ENCODE measurements at regions not wholly inside any gene's neighbourhood (a gene's known extent, or its start where the extent isn't known, plus 50 kb on each side); places are given as distances from the start of the nearest gene placed in this dataset.

DNA sequence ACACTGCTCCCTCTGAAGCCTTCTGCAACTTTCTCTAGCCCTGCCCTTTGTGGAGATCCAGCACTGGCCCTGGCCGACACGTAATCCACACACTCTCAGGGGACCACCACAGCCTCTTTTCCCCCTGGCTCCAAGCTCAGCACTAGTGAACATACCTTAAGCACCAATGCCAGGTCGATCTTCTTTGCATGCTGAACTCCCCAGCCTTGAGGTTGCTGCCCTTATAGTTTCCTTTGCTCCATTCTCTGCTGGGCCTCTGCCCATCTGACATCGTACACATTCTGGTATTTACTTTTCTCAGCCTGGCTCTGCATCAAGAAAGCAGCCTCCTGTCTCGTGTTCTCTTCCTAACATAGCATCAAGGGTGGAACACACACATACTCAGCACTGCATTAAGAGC is 361.5 kb downstream of the LPIN1 start:
- DNase-seq (ENCODE audit: low read depth in 4 of 4, low spot score in 1 of 4) = no peak

DNA sequence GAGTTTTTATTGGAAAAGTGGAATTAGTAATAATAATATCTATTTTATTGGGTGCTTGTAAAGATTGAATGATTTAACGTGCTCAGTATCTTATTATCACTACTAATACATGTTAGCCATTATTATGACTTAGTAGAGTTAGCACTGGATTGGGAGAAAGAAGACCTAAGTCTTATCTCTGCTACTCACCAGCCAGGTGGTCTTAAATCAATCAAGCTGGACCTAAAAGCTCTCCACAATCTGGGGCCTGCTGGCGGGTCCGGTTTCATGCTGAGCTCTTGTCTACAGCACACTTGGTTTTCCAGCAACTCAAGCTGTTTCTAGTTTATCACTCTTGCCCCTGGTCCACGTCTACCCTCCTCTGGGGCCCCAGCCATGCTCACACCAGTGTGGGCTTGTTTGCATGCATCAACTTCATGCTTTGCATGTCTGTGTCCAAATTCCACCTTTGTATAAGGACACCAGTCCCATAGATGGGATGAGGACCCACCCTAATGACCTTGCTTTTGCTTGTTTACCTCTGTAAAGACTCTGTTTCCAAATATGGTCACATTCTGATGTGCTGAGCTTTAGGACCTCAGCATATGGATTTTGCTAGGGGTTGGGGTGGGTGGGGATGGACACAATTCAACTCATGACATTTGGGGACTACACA is 363.1 kb downstream of the LPIN1 start:
- no peak for DNase-seq (ENCODE audit: low read depth in 4 of 4, low spot score in 1 of 4)

DNA sequence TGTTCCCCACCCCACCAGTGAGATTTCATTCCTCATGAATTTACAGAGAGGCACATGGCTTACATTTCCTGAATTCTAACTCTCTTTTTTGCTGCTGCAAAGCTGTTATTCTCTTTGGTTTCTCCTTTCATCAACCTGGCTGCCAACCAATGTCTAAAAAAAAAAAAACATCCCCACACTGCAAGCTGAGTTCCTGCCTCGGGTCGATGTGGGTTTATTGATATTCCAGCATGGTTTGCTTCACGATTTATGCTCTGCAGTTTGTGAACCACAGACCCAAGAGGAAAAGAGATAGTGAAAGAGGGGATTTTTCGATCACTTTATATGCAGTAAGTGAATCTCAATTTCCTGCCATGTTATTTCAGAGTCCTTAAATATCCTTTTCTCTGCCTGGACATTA is 363.6 kb downstream of the LPIN1 start:
- no peak for DNase-seq (ENCODE audit: low read depth in 4 of 4, low spot score in 1 of 4)

DNA sequence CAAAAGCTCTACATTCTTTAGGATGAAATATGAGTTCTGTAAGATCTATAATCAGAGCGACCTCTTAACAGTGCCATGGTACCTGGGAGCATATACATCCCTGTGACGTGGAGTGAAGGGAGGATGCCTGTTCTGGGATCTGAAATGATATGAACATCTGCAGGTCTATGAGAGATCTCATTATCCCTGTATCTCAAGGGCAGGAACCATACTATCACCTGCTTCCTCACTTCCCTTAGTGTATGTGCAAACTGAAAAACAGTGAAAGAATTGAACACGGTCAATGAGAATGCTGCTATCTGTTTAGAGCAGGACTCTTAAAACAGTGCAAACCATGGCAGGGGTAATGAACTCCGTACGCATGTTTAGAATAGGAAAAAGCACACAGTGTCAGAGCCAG is 364.0 kb downstream of the LPIN1 start:
- DNase-seq (ENCODE audit: low read depth in 4 of 4, low spot score in 1 of 4) = no peak

DNA sequence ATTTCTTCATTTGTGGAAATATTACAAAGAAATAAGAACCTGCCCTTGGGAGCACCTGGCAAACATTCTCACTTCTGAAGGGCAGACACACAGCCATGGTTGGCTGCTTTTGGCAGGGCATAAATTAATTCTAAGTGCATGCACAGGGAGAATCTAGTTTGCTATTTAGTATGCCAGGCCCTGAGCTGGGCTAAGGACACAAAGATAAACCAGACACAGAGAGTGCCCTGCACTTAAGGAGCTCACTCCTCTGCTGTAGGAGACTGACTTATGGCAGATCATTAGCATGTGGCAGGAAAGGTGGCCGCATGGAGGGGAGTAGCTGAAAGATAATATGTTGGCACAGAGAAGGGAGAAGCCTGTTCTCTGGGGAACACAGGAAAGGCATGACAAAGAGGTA is 367.0 kb downstream of the LPIN1 start:
- no peak for DNase-seq (ENCODE audit: low read depth in 4 of 4, low spot score in 1 of 4)

DNA sequence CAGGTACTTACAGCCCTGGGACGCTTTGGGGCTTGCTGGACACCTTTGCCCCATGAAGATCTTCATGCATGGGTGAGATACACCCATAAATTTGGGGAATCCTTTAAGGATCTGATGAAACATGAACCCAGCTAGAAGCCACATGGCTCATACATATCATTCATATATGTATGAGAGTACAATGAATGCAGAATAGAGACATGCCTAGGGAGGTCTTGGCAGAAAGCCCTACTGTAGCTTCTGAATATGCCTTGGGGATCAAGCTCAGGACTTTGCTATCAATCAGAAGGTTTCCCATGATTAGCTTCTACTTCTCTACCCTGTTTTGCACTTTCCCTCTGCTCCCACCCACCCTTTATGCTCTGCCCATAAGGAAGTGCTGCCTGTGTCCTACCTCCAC is 368.4 kb downstream of the LPIN1 start:
- no peak for DNase-seq (ENCODE audit: low read depth in 4 of 4, low spot score in 1 of 4)

DNA sequence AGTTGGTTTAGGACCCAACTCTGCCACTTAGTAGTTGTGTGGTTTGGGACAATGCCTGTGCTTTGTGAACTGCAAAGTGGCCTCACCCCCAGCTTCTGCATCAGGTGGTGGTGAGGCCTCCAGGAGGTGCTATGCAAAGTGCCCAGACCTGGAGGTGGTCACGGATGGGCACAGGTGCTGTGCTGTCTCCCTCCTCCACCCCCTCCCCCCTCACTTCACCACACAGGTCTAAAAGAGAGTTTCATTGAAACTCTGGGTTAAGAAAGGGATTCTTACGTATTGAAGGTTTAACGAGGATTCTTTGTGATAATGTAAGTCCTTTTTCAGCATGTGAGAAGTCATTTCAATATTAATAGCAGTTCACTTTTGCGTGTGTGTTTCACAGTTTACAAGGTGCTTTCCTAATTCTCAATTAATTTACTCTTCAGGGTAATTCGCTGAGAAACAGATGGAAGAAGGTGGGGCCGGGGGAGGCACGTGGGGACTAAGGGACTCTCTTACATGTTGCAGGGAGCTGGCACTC is 369.9 kb downstream of the LPIN1 start:
- no peak for DNase-seq (ENCODE audit: low read depth in 4 of 4, low spot score in 1 of 4)

DNA sequence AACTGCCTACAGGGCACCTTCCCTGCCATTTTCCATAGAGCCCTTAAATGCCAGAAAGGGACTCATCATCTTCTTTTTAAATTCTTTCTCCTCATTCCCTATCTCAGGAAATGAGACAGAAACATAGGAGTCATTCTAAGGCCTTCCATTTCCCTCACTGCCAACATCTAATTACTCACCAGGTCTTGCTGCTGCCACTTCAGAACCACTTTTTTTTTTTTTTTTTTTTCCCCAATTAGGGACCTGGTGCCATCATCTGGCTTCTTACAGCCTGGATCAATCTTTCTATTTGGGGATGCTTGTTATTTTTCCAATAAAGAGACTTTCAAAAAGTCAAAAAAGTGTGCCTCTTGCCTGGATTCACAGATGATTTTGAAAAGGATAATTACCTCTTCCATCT is 373.4 kb downstream of the LPIN1 start:
- no peak for DNase-seq (ENCODE audit: low read depth in 4 of 4, low spot score in 1 of 4)

DNA sequence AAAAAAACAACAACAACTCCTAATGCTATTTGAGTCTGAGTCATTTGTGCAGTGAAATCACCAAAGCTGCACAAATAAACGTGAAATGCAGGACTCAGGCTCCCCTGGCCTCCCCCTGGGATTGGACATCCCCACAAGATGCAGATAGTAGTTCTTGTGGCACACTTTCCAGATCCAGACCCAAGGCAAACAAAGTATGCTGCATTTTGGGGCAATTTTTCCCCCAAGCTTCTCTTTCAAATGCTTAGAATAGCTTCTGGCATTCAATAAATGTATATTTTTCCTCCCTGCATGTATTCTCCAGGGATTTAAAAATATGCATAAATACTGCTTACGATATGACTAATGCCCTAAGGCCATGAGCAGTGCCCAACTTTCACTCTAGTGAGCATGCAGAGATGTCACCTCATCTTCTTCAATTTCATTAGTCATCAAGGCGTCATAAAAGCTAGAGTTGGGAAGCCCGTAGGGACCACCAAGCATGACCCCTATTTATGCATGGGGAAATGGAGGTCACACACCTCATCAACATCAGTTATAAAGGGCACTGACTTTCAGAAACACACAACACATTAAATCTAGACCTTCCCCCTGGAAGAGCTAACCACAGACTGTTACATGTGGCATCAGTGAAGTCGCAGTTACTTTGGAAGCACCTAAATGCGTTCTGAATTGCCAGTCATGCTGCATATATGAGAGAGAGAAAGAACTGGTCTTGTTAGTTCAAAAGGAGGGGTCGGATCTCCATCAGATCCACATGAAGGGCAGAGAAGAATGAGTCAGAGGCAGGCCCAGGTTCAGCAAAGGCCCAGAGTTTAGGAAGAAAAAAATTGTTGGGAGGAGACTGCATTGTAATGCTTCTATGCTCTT is 374.1 kb downstream of the LPIN1 start:
- DNase-seq (ENCODE audit: low read depth in 4 of 4, low spot score in 1 of 4) = no peak

DNA sequence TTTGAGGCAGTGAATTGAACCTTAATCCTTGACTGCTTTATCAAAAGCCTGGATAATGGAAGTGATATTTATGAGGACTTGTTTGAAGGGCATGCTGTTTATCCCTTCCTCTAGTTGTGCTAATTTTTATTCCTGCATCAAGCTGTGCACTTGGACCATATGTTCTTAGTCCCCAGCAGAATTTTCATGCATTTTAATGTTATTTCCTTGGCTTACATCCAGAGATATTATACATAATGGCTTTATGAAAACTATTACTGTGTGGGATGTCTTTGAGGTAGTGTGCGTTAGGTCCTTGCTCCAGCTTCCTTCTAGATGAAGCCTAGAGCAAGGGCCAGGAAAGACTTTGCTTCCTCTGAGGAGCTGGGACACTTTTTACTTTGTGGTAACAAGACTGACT is 378.4 kb downstream of the LPIN1 start:
- no peak for DNase-seq (ENCODE audit: low read depth in 4 of 4, low spot score in 1 of 4)

DNA sequence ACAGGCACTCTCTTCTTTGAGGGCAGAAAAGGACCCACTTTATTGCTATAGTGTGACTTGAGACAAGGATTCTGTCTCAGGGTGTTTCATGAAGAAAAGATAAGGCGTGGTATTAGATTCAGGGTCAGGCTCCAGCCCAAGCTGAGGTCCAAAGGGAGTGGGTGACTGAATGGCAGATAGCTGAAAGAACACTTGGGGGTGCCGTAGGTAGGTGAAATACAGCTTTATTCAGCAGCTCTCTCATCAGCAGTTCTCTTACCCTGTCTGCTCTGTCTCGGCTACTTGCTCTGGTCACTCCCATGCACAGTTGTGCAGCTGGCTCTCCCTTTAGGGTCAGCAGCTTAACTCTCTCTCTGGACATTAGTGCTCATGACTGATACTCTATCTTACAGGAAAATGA is 379.9 kb downstream of the LPIN1 start:
- DNase-seq (ENCODE audit: low read depth in 4 of 4, low spot score in 1 of 4) = no peak

DNA sequence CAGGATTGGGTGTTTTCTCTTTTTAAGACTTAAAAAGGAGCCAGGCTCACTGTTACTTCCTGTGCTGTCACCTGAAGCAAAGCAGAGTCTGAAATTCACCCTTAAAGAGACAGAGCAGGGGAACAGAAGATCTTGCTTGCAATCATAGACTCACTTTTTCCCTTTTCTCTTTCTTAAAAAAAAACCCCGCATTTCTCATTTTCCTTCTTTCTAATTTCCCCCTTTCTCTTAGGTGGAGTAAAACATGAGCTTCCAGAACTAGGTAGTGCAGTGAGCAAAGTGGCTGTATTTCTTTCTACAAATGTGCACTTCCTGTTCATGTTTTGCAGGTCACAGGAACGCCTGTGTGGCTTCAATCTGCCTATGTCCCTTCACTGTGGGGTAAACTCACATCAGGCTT is 381.2 kb downstream of the LPIN1 start:
- no peak for DNase-seq (ENCODE audit: low read depth in 4 of 4, low spot score in 1 of 4)

DNA sequence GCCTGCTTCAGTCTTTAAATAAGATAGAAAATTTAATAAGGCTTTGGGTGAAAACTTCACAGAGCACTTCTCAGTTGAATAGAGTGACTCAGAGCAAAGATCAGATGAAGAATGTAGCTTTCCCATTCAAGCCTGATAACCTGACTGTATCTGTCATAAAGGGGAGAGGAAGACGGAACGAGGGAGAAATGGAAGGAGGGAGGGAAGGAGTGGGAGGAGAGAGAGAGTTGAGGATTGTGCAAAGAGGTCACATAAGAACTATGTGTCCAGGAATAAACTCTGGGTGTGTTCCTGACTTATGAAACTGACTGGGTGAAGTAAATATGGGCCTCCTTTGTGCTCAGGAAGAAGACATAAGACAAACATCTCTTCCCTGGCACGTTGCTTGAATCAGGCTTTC is 385.5 kb downstream of the LPIN1 start:
- DNase-seq (ENCODE audit: low read depth in 4 of 4, low spot score in 1 of 4) = no peak

DNA sequence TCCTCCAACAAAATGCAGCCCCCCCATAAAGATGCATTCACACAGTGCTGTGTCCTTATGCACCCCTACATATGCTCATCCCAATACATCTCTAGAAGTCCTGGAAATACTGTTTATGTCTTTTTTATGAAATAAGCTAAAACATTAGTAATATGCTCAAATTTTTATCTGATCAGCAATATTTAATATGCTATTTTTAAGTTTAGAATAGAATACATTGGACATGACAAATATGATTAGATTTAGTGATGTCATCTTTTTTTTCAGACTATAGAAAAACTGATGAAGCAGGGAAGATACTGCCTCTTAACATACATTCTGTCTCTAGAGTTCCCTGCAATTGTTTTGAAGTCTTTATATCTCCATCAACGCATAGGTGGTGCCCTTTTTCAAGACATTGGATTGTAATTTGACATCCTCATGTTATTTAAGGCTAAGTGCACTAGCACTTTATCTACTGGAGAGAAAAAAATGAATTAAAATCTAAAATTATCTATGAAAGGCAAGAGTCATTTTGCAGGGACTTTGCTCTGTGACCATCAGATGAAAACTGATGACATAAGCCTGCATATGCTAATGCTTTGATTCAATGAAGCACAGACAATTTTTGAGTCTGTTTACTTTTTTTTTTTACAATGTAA is 395.3 kb downstream of the LPIN1 start:
- no peak for DNase-seq (ENCODE audit: low read depth in 4 of 4, low spot score in 1 of 4)

DNA sequence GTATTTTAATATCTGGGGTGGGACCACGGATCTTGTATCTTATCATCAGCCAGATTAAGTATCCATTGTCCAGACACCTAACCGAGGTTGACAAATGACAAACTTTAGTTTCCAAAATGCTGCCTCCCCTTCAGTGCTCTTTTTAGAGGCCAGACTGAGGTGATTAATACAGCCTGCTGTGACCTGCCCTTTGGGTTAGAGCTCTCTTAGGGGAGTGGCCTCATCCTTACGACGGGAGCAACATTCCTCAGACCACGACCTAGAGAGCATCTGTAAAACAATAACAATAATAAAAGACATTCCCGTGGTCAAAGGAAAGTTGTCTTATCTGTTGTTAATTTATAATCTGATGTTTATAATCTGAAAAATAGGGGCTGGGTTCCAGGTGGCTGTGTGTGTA is 405.3 kb downstream of the LPIN1 start:
- DNase-seq (ENCODE audit: low read depth in 4 of 4, low spot score in 1 of 4) = no peak

DNA sequence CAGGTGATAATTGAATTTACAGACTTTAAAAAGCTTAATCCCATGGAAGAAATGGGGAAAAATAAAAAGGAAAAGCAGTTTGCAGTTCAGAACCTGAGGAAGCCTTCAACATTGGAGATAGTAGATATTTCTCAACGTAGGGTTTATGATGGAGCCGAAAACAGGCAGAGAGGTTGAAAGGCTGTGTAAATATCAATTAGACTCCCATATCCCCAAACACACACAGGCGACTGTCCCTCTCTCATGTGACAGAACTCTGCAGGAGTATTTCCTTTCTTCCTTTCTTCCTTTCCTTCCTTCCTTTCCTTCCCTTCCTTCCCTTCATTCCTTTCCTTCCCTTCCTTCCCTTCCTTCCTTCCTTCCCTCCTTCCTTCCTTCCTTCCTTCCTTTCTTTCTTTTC is 406.5 kb downstream of the LPIN1 start:
- no peak for DNase-seq (ENCODE audit: low read depth in 4 of 4, low spot score in 1 of 4)

DNA sequence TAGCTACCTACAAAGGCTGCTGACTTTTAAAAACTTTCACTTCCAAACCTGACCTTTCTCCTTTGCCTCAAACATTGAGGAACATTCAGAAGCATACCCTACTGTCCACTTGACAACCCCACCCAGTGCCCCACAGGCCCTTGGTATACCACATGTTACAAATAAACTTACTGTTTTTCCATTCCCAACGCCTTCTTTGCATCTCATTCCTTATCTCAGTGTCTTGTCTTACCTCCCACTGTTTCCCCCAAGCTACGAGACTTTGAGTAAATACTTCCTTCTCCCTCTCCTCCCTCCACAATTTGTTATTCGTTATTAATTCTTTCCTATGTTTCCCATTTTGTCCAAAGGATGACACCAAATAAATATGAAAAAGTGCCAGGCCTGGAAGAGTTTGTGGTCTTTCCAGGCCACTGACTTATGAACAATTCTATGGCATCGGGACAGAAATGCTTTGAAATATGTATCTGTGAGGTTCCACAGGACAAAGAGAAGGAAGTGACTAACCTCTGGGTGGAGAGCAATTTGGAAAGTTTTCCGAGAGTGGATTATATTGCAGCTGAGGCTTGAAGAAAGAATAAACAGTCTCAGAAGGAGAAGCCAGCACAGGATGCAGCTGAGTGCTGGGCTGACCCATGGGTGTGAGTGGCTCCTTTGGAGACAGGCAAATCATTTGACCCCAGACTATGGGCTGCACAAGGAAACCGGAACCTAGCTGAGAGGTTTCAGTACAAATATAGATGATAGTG is 409.0 kb downstream of the LPIN1 start:
- no peak for DNase-seq (ENCODE audit: low read depth in 4 of 4, low spot score in 1 of 4)

DNA sequence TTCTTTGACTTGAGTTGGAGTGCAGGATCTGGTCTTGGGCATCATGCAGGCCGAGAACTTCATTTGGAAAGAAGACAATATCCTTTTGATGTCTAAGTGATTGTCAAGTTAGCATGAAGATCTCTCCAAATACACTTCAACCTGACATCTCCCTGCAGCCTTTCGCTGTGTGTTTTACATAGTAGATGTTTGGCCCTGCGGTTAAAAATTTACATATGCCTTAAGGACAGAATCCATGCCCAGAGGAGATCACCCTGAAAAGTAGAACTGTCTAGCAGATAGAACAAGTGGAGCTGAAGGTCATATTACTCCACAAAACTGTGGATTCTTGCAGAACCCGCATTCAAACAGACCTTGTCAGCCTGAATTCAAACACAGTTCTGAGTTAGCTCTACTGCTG is 409.9 kb downstream of the LPIN1 start:
- DNase-seq (ENCODE audit: low read depth in 4 of 4, low spot score in 1 of 4) = no peak

DNA sequence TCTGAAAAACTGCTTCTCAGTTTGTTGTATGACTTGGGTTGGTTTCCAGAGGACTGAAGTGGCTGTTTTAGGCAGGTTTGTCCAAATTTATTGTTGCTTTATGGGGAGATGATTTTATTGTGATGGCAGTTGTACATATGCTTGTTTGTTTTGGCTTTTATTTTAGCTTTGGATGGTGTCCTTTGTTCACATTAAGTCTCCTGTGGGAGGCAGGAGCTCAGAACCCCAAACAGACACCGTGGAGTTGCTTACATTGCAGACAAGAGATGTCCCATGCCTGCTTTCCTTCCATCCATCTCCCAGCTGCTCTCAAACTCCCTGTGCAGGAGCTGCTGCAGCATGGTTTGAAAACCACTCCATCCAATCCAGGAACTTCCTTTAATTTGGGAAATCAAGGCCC is 414.7 kb downstream of the LPIN1 start:
- DNase-seq (ENCODE audit: low read depth in 4 of 4, low spot score in 1 of 4) = no peak

DNA sequence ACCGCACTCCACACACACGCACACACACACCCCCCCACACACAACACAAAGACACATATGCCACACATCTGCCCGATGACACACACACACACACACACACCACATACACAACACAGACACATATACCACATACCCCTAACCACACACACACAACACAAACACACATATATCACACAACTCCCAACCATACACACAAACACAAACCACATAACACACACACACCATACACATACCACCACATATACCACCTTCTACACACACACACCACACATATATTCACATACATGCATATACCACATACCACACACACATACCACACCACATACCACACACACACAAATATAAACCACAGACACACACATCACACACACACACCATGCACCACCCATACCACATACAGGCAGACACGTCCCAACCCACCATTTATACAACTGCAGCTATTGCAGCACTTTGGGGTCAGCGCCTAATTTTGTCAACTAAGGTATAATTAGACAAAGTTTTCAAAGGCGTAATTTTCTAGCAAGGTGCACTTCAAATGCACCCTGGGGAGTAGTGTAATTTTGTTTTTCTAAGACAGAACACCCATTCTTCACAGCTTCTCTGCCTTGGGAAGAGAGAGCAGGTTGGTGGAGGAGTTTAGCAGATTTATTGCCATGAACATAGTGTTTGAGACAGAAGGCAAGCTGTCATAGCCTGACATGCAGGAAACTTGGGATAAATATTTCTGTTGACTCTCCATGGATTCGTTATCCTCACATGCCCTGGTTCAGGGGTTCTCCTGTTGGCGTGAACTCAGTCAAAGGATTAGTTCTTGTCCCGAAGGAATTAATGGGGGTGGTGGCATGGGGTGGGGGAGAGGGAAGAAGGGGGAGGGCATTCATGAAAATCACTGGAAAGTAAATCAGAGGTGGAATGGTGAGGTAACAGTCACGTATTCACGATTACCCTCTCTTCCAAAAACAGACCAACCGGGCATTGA is 416.1 kb downstream of the LPIN1 start:
- no peak for DNase-seq (ENCODE audit: low read depth in 4 of 4, low spot score in 1 of 4)

Measured in stimulated activated CD4-positive, alpha-beta T cell treated with anti-CD3 and anti-CD28 coated beads, Interleukin-1b, Interleukin-23, amount 100 ng/mL, for 24 hours (primary cell).